GM19043 (cell line): ENCODE measurements at regions not wholly inside any gene's neighbourhood (a gene's known extent, or its start where the extent isn't known, plus 50 kb on each side); places are given as distances from the start of the nearest gene placed in this dataset.

Experiments
- ATAC-seq: cut with Tn5 transposase; IDR thresholded peaks from one replicate; pipeline ENCODE4 v1.9.1; 2021; ENCODE audit warnings: low read depth; ENCODE audit not compliant: unreplicated experiment

GRCh38 chr2:155830351-155830750 lies 502.2 kb downstream of the NR4A2 start:
- ATAC-seq = no peak

GRCh38 chr2:155825876-155826275 lies 506.6 kb downstream of the NR4A2 start:
- no peak for ATAC-seq

GRCh38 chr2:155815851-155816250 lies 516.7 kb downstream of the NR4A2 start:
- ATAC-seq = peak; percentile 88

GRCh38 chr2:155815275-155815674 lies 517.2 kb downstream of the NR4A2 start:
- ATAC-seq = no peak

- ATAC-seq = no peak
These were observed 522.1 kb downstream of the NR4A2 start for GRCh38 chr2:155810411-155810810.

GRCh38 chr2:155802888-155803287 lies 529.6 kb downstream of the NR4A2 start:
- ATAC-seq = no peak

- no peak for ATAC-seq
These were observed 539.9 kb downstream of the NR4A2 start for GRCh38 chr2:155792666-155793065.

GRCh38 chr2:155770516-155770915 lies 562.0 kb downstream of the NR4A2 start:
- no peak for ATAC-seq

- ATAC-seq = no peak
These were observed 566.0 kb downstream of the NR4A2 start for GRCh38 chr2:155766342-155767115.

- no peak for ATAC-seq
These were observed 577.0 kb downstream of the NR4A2 start for GRCh38 chr2:155755481-155755880.

- no peak for ATAC-seq
These were observed 584.4 kb downstream of the NR4A2 start for GRCh38 chr2:155748131-155748530.

GRCh38 chr2:155747531-155747930 lies 585.0 kb downstream of the NR4A2 start:
- ATAC-seq = no peak

- no peak for ATAC-seq
These were observed 599.2 kb downstream of the NR4A2 start for GRCh38 chr2:155733091-155733853.

GRCh38 chr2:155730804-155731203 lies 601.7 kb downstream of the NR4A2 start:
- no peak for ATAC-seq

- ATAC-seq = no peak
These were observed 605.2 kb downstream of the NR4A2 start for GRCh38 chr2:155727187-155727895.

- ATAC-seq = no peak
These were observed 610.2 kb downstream of the NR4A2 start for GRCh38 chr2:155722290-155722689.

GRCh38 chr2:155715705-155716104 lies 616.8 kb downstream of the NR4A2 start:
- ATAC-seq = no peak

GRCh38 chr2:155714983-155715382 lies 617.5 kb downstream of the NR4A2 start:
- ATAC-seq = no peak

- ATAC-seq = no peak
These were observed 624.5 kb downstream of the NR4A2 start for GRCh38 chr2:155708071-155708470.

GRCh38 chr2:155703917-155704316 lies 628.6 kb downstream of the NR4A2 start:
- no peak for ATAC-seq

GRCh38 chr2:155703048-155703447 lies 629.5 kb downstream of the NR4A2 start:
- no peak for ATAC-seq
